AG04450 (cell line): ENCODE measurements at regions not wholly inside any gene's neighbourhood (a gene's known extent, or its start where the extent isn't known, plus 50 kb on each side); places are given as distances from the start of the nearest gene placed in this dataset.

Experiments
- CTCF ChIA-PET: fragments of 300-600, 350-600 bp; formaldehyde crosslinking; extraction: SDS; loops from one replicate; lab custom pipeline; 2022; ENCODE audit warnings: antibody characterized with exemption, inconsistent platforms; lab: Charles Lee
- POLR2A ChIA-PET: fragments of 350-600 bp; formaldehyde crosslinking; extraction: SDS; loops from one replicate; lab custom pipeline; 2021; ENCODE audit warnings: antibody characterized with exemption, inconsistent platforms; lab: Yijun Ruan, JAX
- DNase-seq: peaks from one replicate; pipeline ENCODE4 v3.0.0-alpha.2; 2011; ENCODE audit warnings: low read depth, low spot score
- H3K27ac ChIP-seq: one replicate; pipeline ENCODE4 v1.5.1; 2012; ENCODE audit warnings: low read depth, low read length, control low read depth
- H3K27me3 ChIP-seq: one replicate; pipeline ENCODE4 v1.6.0; 2012; ENCODE audit warnings: low read length; ENCODE audit not compliant: control insufficient read depth, insufficient read depth
- H3K4me3 ChIP-seq: 2 replicates; pipeline ENCODE4 v1.5.1; 2011; ENCODE audit warnings: mild to moderate bottlenecking, low read depth, low read length, control low read depth
- H3K9me3 ChIP-seq: 2 replicates; pipeline ENCODE4 v1.5.1; 2012; ENCODE audit warnings: low read length; ENCODE audit not compliant: control insufficient read depth, insufficient read depth
- CTCF ChIP-seq: IDR thresholded peaks from 2 replicates; pipeline ENCODE4 v1.5.1; 2011; ENCODE audit warnings: low read depth, low read length, control low read depth, inconsistent platforms

GRCh38 chr14:71541271-71541670 lies 391.0 kb upstream of the RGS6 start:
- no peaks in the 10 kb centered on the region for H3K9me3 ChIP-seq
- H3K27me3 ChIP-seq = no peaks in the 10 kb centered on the region
- POLR2A ChIA-PET = no interaction called here
- no peak overlapping the region for H3K4me3 ChIP-seq
- no peak overlapping the region for H3K27ac ChIP-seq
- no peak for TF ChIP-seq CTCF
- CTCF ChIA-PET = interaction anchor here (1.1 kb wide), 1 partner anchor 212 kb away, joined by 3 read pairs; no protein-coding TSS in a partner anchor
- DNase-seq = no peak

- no peak for TF ChIP-seq CTCF
- CTCF ChIA-PET = interaction anchor here (1.1 kb wide), 1 partner anchor 211 kb away, joined by 3 read pairs; no protein-coding TSS in a partner anchor
- DNase-seq = no peak
- no peak overlapping the region for H3K27ac ChIP-seq
- no peaks in the 10 kb centered on the region for H3K9me3 ChIP-seq
- POLR2A ChIA-PET = interaction anchor here (0.6 kb wide), 1 partner anchor 64 kb away, joined by 3 read pairs; no protein-coding TSS in a partner anchor
- no peaks in the 10 kb centered on the region for H3K27me3 ChIP-seq
- no peak overlapping the region for H3K4me3 ChIP-seq
These were observed 390.1 kb upstream of the RGS6 start for GRCh38 chr14:71541973-71542690.

GRCh38 chr14:71549421-71550050 lies 382.7 kb upstream of the RGS6 start:
- ChIA-PET CTCF (interaction anchor here (0.6 kb wide), 1 partner anchor 272 kb away, joined by 4 read pairs; no protein-coding TSS in a partner anchor), POLR2A (no interaction called here)
- TF ChIP-seq CTCF = no peak
- no peaks in the 10 kb centered on the region for H3K9me3 ChIP-seq
- H3K27ac ChIP-seq = no peak overlapping the region
- DNase-seq = no peak
- H3K4me3 ChIP-seq = no peak overlapping the region
- H3K27me3 ChIP-seq = no peaks in the 10 kb centered on the region

- H3K27ac ChIP-seq = no peak overlapping the region
- DNase-seq = no peak
- H3K27me3 ChIP-seq = no peaks in the 10 kb centered on the region
- H3K4me3 ChIP-seq = no peak overlapping the region
- no peak for TF ChIP-seq CTCF
- POLR2A ChIA-PET = interaction anchor here (1.6 kb wide), 1 partner anchor 14 kb away, joined by 5 read pairs; no protein-coding TSS in a partner anchor
- CTCF ChIA-PET = no interaction called here
- H3K9me3 ChIP-seq = no peaks in the 10 kb centered on the region
These were observed 381.9 kb upstream of the RGS6 start for GRCh38 chr14:71550367-71550766.
